ENCODE measurements at regions not wholly inside any gene's neighbourhood (a gene's known extent, or its start where the extent isn't known, plus 50 kb on each side); places are given as distances from the start of the nearest gene placed in this dataset.
A peak's percentile ranks its signal among the peaks of the same experiment; 100 is the strongest.

DNA sequence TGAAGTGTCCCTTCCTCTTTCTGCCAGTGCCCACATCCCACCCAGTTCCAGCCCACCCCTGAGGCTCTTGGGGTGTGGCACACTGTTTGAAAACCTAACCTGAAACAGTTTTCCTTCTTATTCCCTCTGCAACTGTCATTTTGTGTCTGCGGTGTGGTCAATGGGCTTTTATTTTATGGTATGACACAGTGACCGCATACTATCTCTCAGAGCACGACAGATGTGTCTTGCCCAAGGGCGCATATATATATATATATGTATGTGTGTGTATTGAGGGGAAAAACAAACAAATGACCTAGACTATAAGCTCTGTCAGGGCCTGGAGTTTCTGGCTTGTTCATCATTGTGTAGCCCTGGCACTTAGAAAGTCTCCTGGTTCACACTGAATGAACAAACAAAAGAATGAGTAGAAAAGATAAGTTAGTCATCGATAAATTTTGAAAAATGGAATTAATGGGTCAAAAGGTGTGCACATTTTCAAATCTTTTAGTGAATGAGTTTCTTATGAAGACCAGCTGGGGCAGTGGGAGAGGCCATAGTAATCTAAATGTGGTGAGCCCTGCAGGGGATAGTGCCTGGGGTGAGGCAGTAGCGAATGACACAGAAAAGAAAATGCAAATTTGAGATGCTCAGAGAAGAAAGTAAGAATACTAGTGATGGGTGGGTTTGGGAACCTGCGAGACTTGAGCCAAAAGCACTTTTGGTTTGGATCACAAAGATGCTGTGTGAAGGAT is 198.4 kb downstream of the SNX10 start:
- Histone ChIP-seq H3K36me3 (no peaks in the 10 kb centered on the region), H3K4me3 (no peak overlapping the region), H3K4me1 (replicated peaks) (no peaks in the 10 kb centered on the region), H3K27me3 (replicated peaks; ENCODE audit: insufficient read depth) (no peaks in the 10 kb centered on the region), H3K27ac (no peak overlapping the region), H3K9me3 (no peaks in the 10 kb centered on the region)
- no peak for DNase-seq (ENCODE audit: low spot score)
- 85% methylated on average over 7 of the region's 7 CpGs for WGBS
- no peak for TF ChIP-seq POLR2A (IDR thresholded peaks at IDR 0.05)
- TF ChIP-seq, protein P1, sequence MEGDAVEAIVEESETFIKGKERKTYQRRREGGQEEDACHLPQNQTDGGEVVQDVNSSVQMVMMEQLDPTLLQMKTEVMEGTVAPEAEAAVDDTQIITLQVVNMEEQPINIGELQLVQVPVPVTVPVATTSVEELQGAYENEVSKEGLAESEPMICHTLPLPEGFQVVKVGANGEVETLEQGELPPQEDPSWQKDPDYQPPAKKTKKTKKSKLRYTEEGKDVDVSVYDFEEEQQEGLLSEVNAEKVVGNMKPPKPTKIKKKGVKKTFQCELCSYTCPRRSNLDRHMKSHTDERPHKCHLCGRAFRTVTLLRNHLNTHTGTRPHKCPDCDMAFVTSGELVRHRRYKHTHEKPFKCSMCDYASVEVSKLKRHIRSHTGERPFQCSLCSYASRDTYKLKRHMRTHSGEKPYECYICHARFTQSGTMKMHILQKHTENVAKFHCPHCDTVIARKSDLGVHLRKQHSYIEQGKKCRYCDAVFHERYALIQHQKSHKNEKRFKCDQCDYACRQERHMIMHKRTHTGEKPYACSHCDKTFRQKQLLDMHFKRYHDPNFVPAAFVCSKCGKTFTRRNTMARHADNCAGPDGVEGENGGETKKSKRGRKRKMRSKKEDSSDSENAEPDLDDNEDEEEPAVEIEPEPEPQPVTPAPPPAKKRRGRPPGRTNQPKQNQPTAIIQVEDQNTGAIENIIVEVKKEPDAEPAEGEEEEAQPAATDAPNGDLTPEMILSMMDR (IDR thresholded peaks at IDR 0.05) = no peak
- no peak for TF ChIP-seq POLR2AphosphoS5 (IDR thresholded peaks at IDR 0.05)
- intact Hi-C loops (cut with DNase I) = no loop called here

DNA sequence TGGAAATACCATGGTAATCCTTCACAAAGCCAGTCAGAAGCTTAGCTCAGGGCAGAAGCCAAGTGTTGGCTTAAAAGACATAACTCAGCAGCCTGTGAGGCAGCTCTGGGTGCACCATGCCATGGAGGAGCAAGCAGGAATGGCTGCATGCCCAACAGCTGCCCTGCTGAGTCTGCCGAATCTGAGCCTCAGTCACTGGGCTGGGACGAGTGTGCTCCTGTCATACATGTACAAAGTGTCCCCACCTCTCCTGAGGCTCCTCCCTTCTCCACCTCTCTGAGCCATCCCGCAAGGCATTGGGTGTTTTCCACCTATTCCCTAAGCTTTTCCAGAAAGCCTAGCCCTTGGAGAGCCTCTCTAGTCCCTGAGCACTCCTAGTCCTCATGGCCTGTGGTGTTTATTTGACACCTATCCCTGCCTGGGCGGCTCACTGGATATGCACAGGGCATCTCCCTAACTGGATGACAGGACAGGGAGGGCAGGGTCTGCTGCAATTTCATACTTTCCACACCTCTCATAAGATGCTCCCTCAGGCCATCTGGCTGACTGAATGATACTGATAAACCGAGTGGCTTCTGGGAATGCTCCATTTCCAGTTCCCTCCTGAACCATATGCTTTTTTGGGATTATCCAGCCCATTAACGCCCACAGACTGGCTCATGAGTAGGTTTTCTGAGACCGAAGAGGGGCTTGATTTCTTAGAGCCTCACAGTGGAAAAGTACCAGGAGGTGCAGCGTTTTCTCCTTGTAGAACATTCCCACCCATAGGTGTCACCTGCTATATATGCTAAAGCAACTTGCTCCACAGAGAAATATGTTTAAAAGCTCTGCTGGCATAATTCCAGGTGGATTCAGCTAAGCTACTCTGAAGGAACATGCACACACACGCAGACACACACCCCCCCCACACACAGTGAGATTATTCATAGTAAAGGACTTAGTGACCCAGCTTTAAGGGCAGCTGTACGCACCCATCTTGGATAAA is 199.3 kb downstream of the SNX10 start:
- TF ChIP-seq POLR2A (IDR thresholded peaks at IDR 0.05) = no peak
- TF ChIP-seq POLR2AphosphoS5 (IDR thresholded peaks at IDR 0.05) = no peak
- TF ChIP-seq, protein P1 (IDR thresholded peaks at IDR 0.05) = no peak
- peak; percentile 35 for DNase-seq (ENCODE audit: low spot score)
- Histone ChIP-seq H3K27me3 (replicated peaks; ENCODE audit: insufficient read depth) (no peaks in the 10 kb centered on the region), H3K27ac (no peak overlapping the region), H3K4me1 (replicated peaks) (no peaks in the 10 kb centered on the region), H3K36me3 (no peaks in the 10 kb centered on the region), H3K4me3 (no peak overlapping the region), H3K9me3 (no peaks in the 10 kb centered on the region)
- intact Hi-C loops (cut with DNase I) = no loop called here
- 35% methylated on average over 10 of the region's 10 CpGs for WGBS

DNA sequence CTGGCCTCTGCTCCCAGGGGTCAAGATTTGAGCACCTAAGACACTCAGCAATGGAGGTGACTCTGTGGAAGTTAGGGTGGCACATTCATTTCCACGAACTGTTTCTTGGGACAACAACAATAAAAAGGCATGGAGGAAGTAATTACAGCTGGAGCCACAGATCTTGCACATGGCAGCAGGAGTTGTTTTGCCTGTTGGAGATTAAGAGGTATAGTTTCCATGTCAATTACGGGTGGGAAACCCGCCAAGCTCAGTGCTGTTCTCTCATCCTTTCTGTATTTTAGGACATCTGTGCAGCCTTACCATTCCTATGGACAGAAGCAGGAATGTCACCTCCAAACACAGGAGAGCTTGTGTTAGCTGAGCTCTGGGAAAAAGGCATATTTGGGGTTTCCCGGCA is 201.2 kb downstream of the SNX10 start:
- intact Hi-C loops (cut with DNase I) = no loop called here
- no peaks in the 10 kb centered on the region for H3K36me3 ChIP-seq
- no peak for DNase-seq (ENCODE audit: low spot score)
- H3K27me3 ChIP-seq (replicated peaks; ENCODE audit: insufficient read depth) = no peaks in the 10 kb centered on the region
- no peaks in the 10 kb centered on the region for H3K9me3 ChIP-seq
- WGBS = 78% methylated on average over 4 of the region's 4 CpGs
- no peaks in the 10 kb centered on the region for H3K4me1 ChIP-seq (replicated peaks)
- no peak overlapping the region for H3K4me3 ChIP-seq
- TF ChIP-seq POLR2AphosphoS5 (IDR thresholded peaks at IDR 0.05) = no peak
- TF ChIP-seq, protein P1 (IDR thresholded peaks at IDR 0.05) = no peak
- TF ChIP-seq POLR2A (IDR thresholded peaks at IDR 0.05) = no peak
- no peak overlapping the region for H3K27ac ChIP-seq

DNA sequence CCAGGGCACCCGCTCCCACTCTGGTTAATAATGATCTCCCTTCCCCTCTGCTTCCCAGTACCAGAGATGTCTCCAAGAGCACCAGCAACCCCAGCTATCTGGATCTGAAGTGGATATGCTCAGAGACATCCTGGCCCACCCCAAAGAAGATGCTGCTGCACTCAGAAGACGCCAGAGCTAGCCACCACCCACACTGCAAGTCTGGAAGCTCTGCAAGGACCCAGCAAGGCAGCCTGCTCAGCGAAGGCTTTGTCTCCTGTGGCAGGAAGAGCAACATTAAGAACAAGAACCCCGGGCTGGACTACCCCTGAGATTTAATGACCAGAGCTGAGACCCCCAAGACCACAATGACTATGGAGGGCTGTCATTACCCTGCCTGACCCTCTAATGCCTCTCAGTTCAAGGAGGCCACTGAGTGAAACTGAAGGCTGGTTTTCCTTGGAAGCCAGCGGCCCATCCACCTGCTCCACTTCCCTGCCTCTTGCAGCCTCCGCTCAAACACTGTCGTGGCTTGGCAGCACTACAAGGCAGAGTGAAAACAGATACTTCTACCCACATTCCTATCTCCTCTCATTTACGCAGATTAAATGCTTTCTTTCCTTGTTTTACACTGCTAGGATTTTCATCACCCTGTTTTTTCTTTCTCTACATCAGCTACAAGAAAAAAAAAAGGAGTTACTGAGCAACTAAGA is 202.2 kb downstream of the SNX10 start:
- DNase-seq (ENCODE audit: low spot score) = no peak

DNA sequence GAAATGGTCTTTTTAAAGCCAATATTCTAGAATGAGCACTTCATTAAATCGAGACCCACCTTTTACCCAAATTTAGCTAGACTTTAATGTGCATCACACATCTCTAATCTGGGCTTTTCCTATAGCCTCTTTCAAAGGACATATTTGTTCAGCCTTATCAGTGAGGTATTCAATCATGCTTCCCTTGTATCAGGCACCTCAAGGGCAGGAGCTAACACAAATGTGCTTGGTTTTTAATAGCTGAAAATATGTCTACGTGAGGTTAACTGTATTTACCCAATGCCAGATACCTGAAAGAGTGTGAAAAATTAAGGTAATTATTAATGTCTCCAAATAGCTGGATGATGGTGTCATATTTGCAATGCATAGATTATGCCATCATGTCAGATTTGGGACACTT is 203.9 kb downstream of the SNX10 start:
- DNase-seq (ENCODE audit: low spot score) = no peak
- intact Hi-C loops (cut with DNase I) = no loop called here
- Histone ChIP-seq H3K9me3 (no peaks in the 10 kb centered on the region), H3K36me3 (no peaks in the 10 kb centered on the region), H3K27ac (no peak overlapping the region), H3K4me1 (replicated peaks) (no peaks in the 10 kb centered on the region), H3K4me3 (no peak overlapping the region), H3K27me3 (replicated peaks; ENCODE audit: insufficient read depth) (no peaks in the 10 kb centered on the region)
- TF ChIP-seq POLR2AphosphoS5 (IDR thresholded peaks at IDR 0.05) (no peak), POLR2A (IDR thresholded peaks at IDR 0.05) (no peak)
- TF ChIP-seq, protein P1 (IDR thresholded peaks at IDR 0.05) = no peak
- WGBS = 82% methylated on average over 2 of the region's 2 CpGs

More for the DNA sequence above, 202.2 kb downstream of the SNX10 start:
- no peaks in the 10 kb centered on the region for H3K27me3 ChIP-seq (replicated peaks; ENCODE audit: insufficient read depth)
- intact Hi-C loops (cut with DNase I) = no loop called here
- H3K4me1 ChIP-seq (replicated peaks) = no peaks in the 10 kb centered on the region
- H3K4me3 ChIP-seq = no peak overlapping the region
- 69% methylated on average over 8 of the region's 8 CpGs for WGBS
- no peaks in the 10 kb centered on the region for H3K36me3 ChIP-seq
- H3K27ac ChIP-seq = no peak overlapping the region
- TF ChIP-seq POLR2AphosphoS5 (IDR thresholded peaks at IDR 0.05) = no peak
- H3K9me3 ChIP-seq = no peaks in the 10 kb centered on the region

Data from prostate gland (tissue), 2 donors.